Renal pelvis (tissue), 1 donor: ENCODE measurements at regions not wholly inside any gene's neighbourhood (a gene's known extent, or its start where the extent isn't known, plus 50 kb on each side); places are given as distances from the start of the nearest gene placed in this dataset.

Source experiments
- DNase-seq: peaks from one replicate; pipeline ENCODE4 v3.0.0-alpha.2; 2013

DNA sequence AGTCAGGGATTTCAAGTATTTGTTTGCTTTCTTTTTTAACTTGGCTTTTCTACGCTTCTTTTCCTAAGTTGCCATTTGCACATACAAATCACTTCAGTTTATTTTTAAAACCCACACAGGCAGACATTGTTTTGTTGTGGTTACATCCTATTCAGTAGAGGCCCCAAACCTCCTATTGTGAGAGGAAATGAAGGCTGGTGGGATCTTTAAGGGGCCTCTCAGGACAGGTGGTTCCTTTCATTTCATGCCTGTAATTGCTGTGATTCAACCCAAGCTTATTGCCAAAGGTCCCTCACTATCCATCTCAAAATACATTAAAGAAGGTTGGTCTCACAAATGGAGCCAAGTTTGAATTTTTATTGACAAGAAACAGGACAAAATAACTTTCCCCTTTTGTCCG is 257.1 kb downstream of the ADAMTS20 start:
- DNase-seq: no peak

DNA sequence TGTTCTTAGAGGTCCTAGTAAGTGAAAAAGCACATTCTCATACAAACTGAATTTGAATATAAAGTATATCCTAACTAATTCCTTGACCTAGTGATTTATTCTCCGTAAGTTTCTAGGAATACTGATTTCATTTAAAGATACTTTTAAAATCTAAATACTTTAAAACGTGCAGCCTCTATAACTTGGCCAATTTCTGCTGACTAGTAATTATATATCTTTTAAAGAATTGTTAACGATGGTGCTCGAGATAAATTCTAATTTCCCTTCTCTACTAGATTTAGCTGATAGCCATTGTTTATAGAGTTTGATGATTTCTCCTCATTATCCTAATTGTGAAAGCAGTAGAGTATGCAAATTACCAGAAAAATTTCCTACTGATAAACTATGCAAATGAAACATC is 257.9 kb downstream of the ADAMTS20 start:
- DNase-seq: no peak

DNA sequence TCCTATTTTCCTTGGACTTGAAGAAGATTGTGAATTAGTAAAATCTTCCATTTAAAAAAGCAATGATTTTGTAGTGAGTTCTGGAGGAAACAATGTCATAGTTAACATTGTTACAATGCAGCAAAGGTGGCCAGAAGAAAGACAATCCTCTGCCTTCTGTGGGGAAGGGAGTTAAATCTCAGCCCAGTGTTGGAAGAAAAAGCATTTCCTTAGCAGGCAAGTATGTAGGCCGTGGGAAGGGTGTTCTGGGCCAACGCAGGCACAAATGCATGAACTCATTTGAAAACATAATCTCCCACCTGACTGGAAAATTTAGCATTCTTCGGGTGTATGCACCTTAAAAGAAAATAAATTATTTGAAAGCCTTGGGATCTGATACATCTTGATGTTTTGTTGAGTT is 258.6 kb downstream of the ADAMTS20 start:
- DNase-seq: no peak

DNA sequence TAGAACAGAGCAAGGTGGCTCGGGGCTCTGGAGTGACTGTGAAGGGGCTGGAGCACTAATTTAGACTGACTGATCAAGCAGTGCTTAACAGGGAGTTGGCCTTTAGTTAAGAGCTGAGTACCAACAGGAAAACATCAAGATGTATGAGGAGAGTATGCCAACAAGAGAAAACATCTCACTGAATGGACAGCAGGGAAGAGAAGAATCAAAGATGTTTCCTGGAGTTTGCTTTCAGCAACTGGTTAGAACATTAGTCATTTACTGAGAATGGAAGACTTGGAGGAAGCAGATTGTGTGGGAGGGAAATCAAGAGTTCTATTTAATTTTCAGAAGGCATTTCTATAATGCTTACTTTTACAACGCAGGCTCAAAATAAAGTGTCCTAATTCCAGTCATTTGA is 259.3 kb downstream of the ADAMTS20 start:
- DNase-seq: no peak

DNA sequence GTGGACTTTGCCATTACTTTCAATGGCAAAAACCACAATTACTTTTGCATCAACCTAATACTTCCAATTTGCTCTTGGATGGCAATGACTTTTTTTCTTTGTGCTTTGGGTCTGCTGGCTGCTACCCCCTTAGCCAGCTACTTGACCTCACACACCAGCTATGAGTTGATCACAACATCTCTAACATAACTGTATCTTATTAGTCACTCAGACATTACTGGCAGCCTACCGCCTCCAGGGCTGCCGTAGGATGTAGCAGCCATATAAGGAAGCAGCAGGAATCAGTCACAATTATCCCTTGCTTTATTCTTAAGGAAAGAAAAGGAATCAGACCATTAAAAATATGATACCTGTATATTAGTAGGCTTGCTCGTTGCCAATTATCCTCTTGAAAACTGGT is 260.5 kb downstream of the ADAMTS20 start:
- no peak for DNase-seq

DNA sequence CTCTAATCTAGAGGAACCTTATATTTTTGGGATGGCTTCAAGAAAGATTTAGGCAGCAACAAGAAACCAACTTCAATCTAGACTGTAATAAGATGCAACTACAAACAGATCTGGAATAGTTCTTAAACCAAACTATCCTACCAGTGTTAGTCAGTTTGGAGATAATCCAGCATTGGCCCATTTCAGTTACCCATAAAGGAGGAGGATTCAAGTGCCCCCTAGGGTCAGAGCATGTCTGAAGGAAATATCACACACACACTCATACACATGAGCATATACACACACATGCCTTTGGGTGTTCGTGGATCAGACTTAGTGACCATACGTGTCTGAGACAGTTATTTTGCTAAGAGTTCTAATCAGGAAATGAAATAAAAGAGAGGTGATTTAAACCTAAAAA is 261.2 kb downstream of the ADAMTS20 start:
- DNase-seq: no peak

DNA sequence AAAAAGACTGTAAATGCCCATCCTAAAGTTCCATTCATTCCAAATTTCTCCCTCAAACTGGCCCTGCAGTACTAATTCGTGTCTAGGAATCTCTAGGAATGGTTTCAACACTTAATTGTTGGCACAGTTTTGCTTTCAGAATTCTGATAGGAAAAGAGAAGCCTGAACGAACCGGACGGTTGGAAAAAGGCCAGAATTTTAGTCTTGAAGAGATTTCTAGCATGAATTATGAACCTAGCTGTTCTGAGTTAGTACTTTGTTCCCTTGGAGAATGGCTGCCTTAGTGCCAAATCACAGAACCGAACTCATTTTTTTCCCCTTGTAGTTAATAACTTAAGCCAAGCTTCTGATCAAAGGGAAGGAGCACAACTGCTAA is 262.6 kb downstream of the ADAMTS20 start:
- no peak for DNase-seq

DNA sequence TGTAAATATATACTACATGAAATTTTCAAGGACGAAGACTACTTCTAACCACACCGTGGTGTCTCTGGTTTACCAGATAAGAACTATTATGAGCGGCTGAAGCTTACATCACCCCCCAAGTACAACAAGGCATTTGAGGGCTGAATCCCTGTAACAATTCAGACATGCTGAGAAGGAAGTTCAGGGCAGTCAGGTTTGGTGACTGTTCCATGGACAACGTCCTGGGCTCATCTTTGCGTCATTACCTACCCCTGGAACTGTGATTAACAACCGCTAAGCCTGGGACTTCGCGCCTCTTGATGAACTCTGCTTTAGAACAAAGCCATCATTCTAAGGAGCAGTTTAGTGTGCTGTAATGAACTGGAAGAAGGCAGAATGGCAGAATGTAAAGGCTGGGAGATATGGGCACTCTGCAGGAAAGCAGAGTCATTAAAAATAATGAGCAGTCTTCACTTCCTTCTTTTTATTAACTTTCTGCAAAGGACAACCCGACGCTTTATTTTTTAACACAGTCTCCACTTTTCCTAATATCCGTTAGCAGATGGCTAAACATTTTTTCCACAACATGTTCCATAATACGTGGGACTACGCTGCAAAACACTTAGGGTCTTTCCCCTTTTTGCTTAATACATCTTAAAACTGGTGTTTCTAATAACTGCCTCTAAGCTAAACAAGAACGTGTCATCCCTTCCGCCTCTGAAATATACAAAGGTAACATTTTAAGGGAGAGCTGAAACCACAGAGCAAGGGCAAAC is 263.2 kb downstream of the ADAMTS20 start:
- DNase-seq: no peak

DNA sequence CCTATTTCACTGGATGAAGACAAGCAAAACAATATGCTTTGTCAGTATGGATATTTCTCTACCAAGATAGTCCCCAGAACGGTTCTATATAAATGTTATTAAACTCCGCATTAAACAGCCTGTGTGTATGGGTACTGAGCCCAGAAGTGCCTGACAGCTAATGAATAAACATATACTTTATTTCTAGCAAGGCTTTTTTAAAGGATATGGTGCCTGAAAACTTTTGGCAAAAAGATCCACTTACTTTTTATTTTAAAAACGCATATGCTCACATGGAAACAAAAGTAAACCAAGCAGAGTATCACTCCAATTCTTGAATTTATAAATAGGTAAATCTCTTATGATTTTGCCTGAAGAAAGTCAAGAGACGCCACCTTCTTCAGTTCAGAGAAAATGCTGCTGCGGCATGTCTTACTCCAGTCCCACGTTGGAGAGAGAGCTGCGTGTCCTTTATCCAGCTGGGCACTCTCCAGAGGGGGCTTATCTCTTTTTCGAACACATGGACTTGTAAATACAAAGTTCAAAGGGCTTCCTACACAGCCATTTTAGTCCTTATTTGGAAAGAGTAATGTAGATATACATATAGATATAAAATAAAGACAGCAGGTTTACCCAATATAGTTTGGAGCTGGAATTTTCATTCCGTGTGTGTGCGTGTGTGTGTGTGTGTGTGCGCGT is 264.2 kb downstream of the ADAMTS20 start:
- DNase-seq: no peak

DNA sequence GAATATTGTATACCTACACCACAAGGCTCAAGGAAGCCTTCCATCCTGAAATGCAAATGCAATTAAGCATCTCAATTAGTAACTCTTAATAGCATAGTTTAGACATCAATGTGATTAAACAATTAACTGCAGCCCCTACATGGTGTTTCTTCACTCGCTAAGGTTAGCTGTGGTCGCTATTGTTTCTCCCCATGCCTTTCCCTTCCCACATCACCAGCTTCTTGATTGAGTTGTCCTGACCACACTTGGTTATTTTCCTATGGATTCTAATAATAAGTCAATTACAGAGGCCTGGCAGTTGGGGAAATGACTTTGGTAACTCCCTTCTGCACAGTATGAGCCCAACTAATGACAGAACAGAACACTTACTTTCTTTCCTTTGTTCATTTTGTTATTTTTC is 265.0 kb downstream of the ADAMTS20 start:
- no peak for DNase-seq

DNA sequence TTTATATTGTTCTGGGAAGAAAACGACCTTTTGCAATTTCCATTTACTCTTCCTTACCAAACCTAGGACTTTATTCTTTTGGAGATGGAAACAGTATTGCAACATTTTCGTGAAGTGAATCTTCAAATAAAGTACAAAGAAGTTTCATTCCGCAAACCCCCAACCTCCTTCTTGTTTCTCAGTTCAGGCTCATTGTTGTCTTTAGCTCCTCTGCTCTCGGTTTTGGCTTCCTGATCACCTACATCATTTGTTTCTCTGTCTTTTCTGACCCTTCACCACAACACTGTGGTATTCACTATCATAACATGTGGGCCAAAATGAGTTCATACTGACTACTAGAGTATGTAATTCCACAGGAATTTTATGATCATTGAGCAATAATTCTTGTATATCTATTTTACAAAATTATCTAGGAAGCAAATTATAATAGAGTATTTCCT is 266.8 kb downstream of the ADAMTS20 start:
- no peak for DNase-seq

DNA sequence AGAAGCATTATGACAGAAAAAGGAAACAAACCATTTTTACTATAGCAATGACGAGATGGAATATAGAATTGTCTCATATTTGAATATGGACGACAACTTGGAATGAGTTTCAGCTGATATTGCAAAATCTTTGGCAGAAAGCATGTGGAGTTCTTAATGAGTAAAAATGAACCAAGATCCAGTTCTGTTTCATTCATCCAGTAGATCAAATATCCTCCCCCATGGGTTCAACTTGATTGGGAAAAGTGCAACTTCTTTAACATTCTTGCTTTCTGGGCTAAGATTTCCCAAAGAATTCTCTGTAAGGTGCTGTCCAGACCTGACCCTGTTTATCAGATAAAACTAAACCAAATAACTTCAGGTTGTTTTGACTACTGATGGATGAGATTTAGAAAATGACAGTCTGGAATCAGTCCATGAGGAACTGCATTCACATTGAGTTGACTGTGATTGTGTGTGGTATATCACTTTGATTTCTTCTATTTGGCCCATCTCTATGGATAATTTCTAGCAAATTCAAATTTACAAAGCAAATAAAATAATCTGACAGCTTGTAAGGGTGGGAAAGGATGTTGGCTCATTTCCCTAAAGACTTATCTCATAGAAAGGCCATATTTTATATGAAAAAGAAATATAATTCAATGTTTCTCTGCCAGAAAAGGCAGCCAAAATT is 267.4 kb downstream of the ADAMTS20 start:
- DNase-seq: no peak

DNA sequence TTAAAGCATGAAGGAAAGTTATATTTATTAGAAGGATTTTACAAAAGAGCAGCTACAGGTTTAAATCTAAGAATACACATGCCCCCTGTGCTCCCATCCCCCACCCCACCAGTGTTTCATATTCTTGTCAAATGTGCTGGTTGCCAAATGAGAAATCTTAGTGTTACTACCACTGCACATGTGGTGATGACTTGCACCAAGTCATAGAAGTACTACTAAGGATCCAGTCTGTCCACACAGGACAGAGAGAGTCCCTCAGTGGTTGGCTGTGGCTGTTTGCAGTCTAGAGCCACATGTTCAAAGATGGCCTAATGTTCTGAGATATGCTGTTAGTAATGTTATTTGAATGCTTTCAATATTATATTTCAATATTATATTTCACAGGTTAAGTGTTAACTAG is 268.8 kb downstream of the ADAMTS20 start:
- DNase-seq: no peak

DNA sequence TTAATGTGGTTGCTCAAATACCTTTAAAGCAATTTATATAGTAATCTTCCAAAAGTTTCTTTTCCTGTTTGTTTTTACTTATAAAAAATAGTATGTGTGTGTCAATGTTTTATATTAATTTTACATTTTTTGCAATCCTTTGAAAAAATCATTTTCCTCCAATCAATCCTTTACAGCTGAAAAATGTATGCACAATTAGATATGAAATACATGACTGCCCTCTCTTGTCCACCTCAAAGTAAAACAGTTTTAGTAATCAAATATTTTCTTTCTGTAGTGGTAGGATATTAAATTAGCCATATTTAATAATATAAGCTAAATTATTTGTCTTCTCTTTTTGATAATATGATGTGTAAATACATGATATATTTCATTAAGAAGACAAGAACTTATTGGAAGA is 269.9 kb downstream of the ADAMTS20 start:
- DNase-seq: no peak

DNA sequence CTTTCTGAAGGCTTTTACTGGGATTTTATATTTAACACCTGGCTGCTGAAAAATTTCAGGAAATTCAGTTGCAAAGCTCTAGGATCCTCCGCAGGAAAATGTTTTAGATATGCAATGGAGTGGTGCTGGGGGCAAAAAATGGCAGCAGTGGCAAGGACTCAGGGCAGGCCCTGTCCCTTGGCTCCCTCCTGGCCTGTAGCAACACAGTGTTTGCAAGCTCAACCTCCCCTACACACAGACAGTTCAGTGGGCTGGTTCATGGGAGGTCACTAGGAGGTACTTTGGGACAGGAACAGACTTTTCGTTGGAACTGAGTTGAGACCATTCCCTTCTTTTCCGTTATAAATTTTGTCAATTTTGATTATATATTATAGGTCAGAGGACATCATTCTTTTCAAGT is 270.4 kb downstream of the ADAMTS20 start:
- DNase-seq: no peak

DNA sequence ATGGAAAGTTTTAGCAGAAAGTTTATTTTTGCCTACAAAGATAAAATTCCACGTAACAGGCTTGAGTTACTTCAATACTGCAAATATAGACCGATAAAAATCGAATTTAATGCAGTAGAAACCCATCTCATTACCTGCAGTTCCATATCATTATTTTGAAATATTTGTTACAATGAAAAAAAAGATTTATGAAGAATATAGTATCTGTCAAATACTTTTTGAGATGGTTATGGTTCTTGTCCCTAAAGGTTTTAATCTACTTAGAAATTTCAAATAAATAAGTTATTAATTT is 273.5 kb downstream of the ADAMTS20 start:
- no peak for DNase-seq

DNA sequence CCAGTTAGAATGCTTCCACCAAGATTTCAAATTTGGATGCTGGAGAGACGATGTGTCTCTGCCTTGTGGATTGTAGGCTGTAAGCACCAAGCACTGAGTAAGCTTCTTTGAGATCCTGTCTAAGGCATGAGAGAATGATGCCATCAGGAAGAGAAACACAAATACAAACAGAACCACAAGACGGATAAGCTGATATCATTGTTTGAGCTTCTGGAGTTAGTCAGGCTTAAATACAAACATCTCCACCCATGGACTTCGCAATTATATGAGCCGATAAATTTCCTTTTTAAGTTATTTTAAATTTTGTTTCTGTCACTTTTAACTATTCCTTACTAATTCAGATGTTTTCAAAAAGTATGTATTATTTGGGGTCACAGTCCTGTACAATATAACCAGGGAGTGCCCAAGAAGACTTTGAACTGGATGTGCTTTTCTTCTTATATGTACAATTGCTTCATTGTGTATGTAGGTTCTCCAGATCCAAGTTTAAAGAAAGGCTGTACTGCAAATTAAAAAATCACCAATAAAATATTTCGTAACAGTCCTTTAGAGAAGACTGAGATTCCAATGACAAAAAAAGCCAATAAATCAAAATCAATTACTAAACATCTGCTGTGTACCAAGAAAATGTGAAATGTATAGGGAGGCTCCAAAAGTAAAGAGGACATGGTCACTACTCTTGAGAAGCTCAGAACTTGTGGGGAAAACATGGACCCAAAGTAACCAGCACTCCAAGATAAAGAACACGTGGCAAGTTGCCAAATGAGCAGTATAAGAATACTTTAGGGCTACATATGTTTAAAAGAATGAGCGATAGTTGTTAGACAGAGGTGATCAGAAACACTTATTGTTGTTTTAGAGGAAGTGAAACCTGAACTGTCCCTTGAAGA is 274.1 kb downstream of the ADAMTS20 start:
- DNase-seq: no peak

DNA sequence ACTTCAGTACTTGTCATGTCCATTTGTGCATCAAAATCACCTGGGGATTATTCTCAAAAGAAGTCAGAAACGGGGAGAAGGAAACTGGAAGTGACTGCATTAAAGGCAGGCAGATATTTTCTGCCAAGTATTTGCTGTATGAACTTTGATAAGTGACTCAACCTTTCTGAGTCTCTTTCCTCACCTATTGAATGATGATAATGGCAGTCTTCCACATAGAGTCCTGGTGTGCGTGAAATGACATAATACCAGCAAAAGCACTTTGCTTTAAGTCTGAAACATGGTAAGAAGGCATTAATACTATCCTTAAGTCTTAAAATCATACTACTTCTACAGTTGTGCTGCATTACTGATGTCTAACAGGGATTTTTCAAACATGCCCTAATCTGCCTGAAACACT is 278.5 kb downstream of the ADAMTS20 start:
- no peak for DNase-seq

DNA sequence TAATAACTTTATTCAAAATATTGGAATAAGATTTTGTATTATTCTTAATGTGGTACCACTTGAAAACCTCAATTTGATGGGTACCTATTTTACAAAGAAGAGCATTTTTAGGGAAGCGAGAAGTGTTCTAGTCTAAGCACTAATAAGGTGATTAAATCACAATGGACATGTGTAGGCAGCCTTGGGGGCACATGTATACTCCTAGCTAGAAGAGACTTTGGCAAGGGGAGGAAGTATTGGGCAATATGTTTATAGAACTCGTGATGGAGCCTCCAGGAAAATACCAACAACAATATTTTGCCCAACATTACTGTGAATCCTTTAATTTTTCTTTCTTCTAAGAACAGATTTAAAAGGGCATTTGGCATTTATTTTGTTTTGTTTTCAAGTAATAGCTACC is 280.3 kb downstream of the ADAMTS20 start:
- DNase-seq: no peak

DNA sequence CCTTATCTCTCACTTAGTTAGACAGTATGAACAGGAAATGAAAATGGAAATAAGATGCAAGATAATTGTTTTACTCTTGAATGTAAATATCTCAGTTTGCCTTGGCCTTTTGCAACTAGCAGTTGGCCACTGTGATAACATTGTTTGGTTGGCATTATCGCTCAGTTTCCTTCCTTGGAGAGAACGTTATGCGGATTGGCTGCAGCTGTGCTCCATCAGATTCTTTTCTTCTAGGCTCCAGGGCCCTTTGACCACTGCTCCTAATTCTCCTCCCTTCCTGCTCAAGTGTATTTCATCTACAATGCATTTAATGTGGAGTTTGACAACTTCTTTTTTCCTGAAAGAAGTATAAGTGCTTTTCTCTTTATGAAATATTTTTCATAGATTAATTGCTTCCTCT is 284.2 kb downstream of the ADAMTS20 start:
- no peak for DNase-seq

DNA sequence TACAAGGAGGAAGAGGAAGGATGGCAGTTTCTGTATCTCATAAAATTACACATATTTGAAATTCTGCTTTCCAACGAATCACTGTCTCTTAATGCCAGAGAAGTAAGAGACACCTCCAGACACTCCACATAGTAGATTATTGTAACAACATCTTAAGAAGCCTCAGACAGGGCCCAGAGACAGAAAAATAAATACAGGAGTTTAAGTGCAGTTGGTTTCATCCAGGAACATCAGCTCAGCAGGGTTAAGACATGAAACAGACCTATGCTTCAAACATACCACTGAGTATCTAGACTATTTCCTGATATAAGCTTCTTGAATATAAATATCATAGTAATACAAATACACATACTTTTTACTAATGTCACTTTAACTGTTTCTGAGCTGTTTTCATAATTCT is 290.3 kb downstream of the ADAMTS20 start:
- no peak for DNase-seq

DNA sequence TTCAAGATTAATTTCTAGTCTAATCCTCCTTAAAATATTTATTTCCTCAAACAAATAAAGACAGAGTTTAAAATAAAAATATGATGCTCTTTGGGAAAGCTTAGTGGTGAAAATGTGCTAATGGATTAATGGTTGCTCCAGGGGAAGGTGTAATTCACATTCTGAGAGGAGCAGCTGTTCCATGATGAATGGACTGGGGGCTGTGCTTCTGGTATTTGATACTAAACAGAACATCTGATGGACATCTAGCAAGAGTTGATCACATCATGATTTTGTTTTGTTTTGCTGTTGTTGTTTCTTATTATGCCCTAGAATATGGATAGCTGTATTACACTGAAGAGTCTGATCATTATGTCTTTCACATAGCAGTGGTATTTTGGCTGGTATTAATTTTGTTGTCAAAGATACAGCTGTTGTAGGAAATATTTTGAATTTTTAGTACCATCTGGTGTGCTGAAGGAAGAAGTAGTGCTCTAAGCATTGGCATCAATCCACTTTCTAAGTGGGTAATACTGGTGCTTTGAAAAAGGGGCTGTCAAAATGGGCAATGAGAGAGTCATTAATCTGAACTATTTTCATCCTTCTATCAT is 296.4 kb downstream of the ADAMTS20 start:
- no peak for DNase-seq
